OCI-LY1 (cell line): ENCODE measurements at regions not wholly inside any gene's neighbourhood (a gene's known extent, or its start where the extent isn't known, plus 50 kb on each side); places are given as distances from the start of the nearest gene placed in this dataset.

Source experiments
- H2AFZ ChIP-seq: fragments of 200-600 bp; sonication (generic), shearing (Covaris generic); 2 replicates; pipeline ENCODE4 v1.6.0; 2014; ENCODE audit warnings: antibody characterized with exemption, mild to moderate bottlenecking, low read length
- H3F3A ChIP-seq: fragments of 200-600 bp; sonication (generic), shearing (Covaris generic); 2 replicates; pipeline ENCODE4 v1.6.0; 2014; ENCODE audit warnings: mild to moderate bottlenecking, antibody characterized with exemption, low read length, moderate library complexity; ENCODE audit not compliant: insufficient read depth
- H3K27ac ChIP-seq: fragments of 200-600 bp; sonication (generic); 2 replicates; pipeline ENCODE4 v1.5.1; 2014; ENCODE audit warnings: low read length, mixed run types, mild to moderate bottlenecking, low read depth; ENCODE audit not compliant: poor library complexity, severe bottlenecking
- H3K27me3 ChIP-seq: fragments of 200-600 bp; sonication (generic); 2 replicates; pipeline ENCODE4 v1.6.0; 2014; ENCODE audit warnings: antibody characterized with exemption, mild to moderate bottlenecking, low read length, moderate library complexity; ENCODE audit not compliant: insufficient read depth
- H3K36me3 ChIP-seq: fragments of 200-600 bp; sonication (generic); 2 replicates; pipeline ENCODE4 v1.6.1; 2014; ENCODE audit warnings: mild to moderate bottlenecking, antibody characterized with exemption, low read length, moderate library complexity, mixed read lengths; ENCODE audit not compliant: insufficient read depth
- H3K4me1 ChIP-seq: fragments of 200-600 bp; sonication (generic); 2 replicates; pipeline ENCODE4 v1.5.1; 2014; ENCODE audit warnings: mild to moderate bottlenecking, low read length, moderate library complexity; ENCODE audit not compliant: insufficient read depth, severe bottlenecking
- H3K4me2 ChIP-seq: fragments of 200-600 bp; sonication (generic), shearing (Covaris generic); 2 replicates; pipeline ENCODE4 v1.6.1; 2014; ENCODE audit warnings: low read length
- H3K4me3 ChIP-seq: fragments of 200-600 bp; sonication (generic); 2 replicates; pipeline ENCODE4 v1.5.1; 2014; ENCODE audit warnings: low read length, low read depth, mild to moderate bottlenecking, mixed read lengths; ENCODE audit not compliant: poor library complexity, severe bottlenecking
- H3K79me2 ChIP-seq: fragments of 200-600 bp; shearing (Covaris generic); 2 replicates; pipeline ENCODE4 v1.6.1; 2016; ENCODE audit warnings: mixed run types, low read length, mixed read lengths; ENCODE audit not compliant: insufficient read depth
- H3K9ac ChIP-seq: fragments of 200-600 bp; sonication (generic), shearing (Covaris generic); 2 replicates; pipeline ENCODE4 v1.6.1; 2014; ENCODE audit warnings: mild to moderate bottlenecking, low read length, mixed read lengths
- H3K9me2 ChIP-seq: fragments of 200-600 bp; sonication (generic), shearing (Covaris generic); 2 replicates; pipeline ENCODE4 v1.6.1; 2014; ENCODE audit warnings: low read depth, mild to moderate bottlenecking, low read length, mixed read lengths
- H3K9me3 ChIP-seq: fragments of 200-600 bp; shearing (Covaris generic); 2 replicates; pipeline ENCODE4 v1.6.1; 2014; ENCODE audit warnings: low read length, mixed read lengths
- H4K20me1 ChIP-seq: fragments of 200-600 bp; sonication (generic), shearing (Covaris generic); 2 replicates; pipeline ENCODE4 v1.6.0; 2016; ENCODE audit warnings: mild to moderate bottlenecking, low read length; ENCODE audit not compliant: insufficient read depth
- EZH2 ChIP-seq: fragments of 200-600 bp; sonication (generic), shearing (Covaris generic); IDR thresholded peaks from 2 replicates; pipeline ENCODE4 v1.8.0; 2017; ENCODE audit warnings: borderline replicate concordance, mixed run types, mild to moderate bottlenecking, antibody characterized with exemption, low read length, moderate library complexity, mixed read lengths
- TF ChIP-seq, protein P1 (sequence below): fragments of 200-600 bp; sonication (generic), shearing (Covaris generic); IDR thresholded peaks from 2 replicates; pipeline ENCODE4 v1.5.1; 2017; ENCODE audit warnings: mild to moderate bottlenecking, antibody characterized with exemption, low read length, moderate library complexity, mixed read lengths

DNA sequence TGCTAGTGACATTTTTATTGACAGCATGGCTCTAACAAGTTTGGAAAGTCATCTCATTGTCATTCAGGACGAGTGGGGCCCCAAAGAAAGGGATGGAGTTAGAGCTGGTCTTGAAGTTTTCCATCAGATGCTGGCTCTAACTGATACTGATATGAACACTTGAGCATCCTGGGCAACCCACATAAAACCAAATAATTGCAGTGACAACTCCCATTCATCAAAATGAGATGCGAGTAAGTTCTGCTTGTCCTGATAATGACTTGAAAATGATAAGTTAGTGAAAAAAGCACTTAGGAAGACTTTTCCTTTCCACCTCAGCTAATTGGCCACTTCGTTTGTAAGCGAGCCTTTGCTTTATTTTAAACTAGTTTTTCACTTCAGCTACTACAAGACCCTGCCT lies 147.6 kb downstream of the SP3 start:
- Histone ChIP-seq H3K4me1 (no peaks in the 10 kb centered on the region), H3K27me3 (no peaks in the 10 kb centered on the region), H4K20me1 (no peaks in the 10 kb centered on the region), H3F3A (no peaks in the 10 kb centered on the region), H3K27ac (no peak overlapping the region), H3K4me3 (no peak overlapping the region), H3K9me2 (no peaks in the 10 kb centered on the region), H2AFZ (no peak overlapping the region), H3K9ac (no peak overlapping the region), H3K9me3 (no peaks in the 10 kb centered on the region), H3K79me2 (no peaks in the 10 kb centered on the region), H3K4me2 (no peak overlapping the region), H3K36me3 (no peaks in the 10 kb centered on the region)
- TF ChIP-seq, protein P1, sequence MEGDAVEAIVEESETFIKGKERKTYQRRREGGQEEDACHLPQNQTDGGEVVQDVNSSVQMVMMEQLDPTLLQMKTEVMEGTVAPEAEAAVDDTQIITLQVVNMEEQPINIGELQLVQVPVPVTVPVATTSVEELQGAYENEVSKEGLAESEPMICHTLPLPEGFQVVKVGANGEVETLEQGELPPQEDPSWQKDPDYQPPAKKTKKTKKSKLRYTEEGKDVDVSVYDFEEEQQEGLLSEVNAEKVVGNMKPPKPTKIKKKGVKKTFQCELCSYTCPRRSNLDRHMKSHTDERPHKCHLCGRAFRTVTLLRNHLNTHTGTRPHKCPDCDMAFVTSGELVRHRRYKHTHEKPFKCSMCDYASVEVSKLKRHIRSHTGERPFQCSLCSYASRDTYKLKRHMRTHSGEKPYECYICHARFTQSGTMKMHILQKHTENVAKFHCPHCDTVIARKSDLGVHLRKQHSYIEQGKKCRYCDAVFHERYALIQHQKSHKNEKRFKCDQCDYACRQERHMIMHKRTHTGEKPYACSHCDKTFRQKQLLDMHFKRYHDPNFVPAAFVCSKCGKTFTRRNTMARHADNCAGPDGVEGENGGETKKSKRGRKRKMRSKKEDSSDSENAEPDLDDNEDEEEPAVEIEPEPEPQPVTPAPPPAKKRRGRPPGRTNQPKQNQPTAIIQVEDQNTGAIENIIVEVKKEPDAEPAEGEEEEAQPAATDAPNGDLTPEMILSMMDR: no peak
- TF ChIP-seq EZH2: no peak

DNA sequence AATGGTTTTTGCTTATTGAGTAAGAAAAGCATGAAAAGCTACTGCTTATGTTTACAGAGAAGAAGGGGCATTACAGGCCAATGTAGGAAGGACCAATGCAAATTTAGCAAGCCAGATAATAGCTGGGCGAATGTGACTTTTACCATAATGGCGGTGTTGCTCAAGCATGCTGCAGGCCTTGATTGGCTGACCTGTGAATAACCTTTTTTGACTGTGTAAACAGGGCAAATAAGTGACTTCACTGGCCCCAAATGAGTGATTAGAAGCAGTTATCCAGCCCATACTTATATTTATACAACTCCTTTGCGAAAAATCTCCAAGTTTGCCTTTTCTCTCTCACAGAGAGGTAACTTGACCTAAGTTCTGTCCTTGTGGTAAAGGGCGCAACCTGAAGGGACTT lies 146.9 kb downstream of the SP3 start:
- H3K36me3 ChIP-seq: no peaks in the 10 kb centered on the region

DNA sequence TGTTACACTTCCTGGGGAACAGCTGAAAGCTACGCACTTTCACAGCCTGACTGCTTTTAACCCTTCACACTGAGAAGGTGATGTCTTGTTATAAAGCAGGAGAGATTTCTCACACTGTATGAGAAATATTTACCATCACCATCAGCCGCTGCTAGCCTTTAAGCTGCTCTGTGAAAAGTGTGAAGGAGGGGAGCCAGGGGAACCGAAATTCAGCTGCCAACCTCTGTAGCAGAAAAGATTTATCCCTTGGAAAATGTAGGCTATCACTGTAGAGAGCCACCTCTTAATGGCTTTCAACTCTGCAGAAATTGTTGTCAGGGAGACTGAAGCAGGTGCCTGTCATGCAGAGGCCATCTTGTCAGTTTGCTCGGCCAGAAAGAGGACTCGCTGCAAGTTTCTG lies 145.3 kb downstream of the SP3 start:
- Histone ChIP-seq H3K9ac (no peak overlapping the region), H2AFZ (no peak overlapping the region), H3K9me2 (no peaks in the 10 kb centered on the region), H3K9me3 (no peaks in the 10 kb centered on the region), H3K4me1 (no peaks in the 10 kb centered on the region), H3K27me3 (no peaks in the 10 kb centered on the region), H3K36me3 (no peaks in the 10 kb centered on the region), H3F3A (no peaks in the 10 kb centered on the region), H3K4me2 (no peak overlapping the region), H3K4me3 (no peak overlapping the region), H3K27ac (no peak overlapping the region), H4K20me1 (no peaks in the 10 kb centered on the region), H3K79me2 (no peaks in the 10 kb centered on the region)
- no peak for TF ChIP-seq EZH2
- TF ChIP-seq, protein P1: no peak

More for the DNA sequence above, 146.9 kb downstream of the SP3 start:
- Histone ChIP-seq H3F3A (no peaks in the 10 kb centered on the region), H3K4me1 (no peaks in the 10 kb centered on the region), H3K27ac (no peak overlapping the region), H4K20me1 (no peaks in the 10 kb centered on the region), H3K27me3 (no peaks in the 10 kb centered on the region), H3K9me3 (no peaks in the 10 kb centered on the region), H2AFZ (no peak overlapping the region), H3K4me2 (no peak overlapping the region), H3K79me2 (no peaks in the 10 kb centered on the region), H3K9ac (no peak overlapping the region), H3K4me3 (no peak overlapping the region), H3K9me2 (no peaks in the 10 kb centered on the region)
- TF ChIP-seq, protein P1: no peak
- TF ChIP-seq EZH2: no peak
